ENCODE measurements at regions not wholly inside any gene's neighbourhood (a gene's known extent, or its start where the extent isn't known, plus 50 kb on each side); places are given as distances from the start of the nearest gene placed in this dataset.

- no peak overlapping the region for H3K4me3 ChIP-seq (ENCODE audit: control insufficient read depth, low read depth, low read length)
- DNase-seq (ENCODE audit: low read depth), result no peak
- TF ChIP-seq CTCF (conservative IDR thresholded peaks at IDR 0.05; ENCODE audit: control insufficient read depth, insufficient read depth, low read depth, low read length), result no peak
These were observed 171.5 kb upstream of the DIPK2B start for GRCh38 chrX:45372151-45372550.

DNA sequence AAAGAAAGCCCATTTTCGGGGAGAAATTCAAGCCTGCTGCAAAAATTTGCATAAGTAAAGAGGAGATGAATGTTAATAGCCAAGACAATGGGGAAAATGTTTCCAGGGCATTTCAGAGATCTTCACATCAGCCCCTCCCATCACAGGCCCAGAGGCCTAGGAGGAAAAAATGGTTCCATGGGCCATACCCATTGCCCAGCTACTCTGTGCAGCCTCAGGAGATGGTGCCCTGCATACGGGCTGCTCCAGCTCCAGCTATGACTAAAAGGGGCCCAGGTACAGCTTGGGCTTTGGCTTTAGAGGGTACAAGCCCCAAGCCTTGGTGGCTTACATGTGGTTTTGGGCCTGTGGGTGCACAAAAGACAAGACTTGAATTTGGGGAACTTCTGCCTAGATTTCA lies 168.0 kb upstream of the DIPK2B start:
- no peak for DNase-seq (ENCODE audit: low read depth)
- H3K4me3 ChIP-seq (ENCODE audit: control insufficient read depth, low read depth, low read length), result no peak overlapping the region
- no peak for TF ChIP-seq CTCF (conservative IDR thresholded peaks at IDR 0.05; ENCODE audit: control insufficient read depth, insufficient read depth, low read depth, low read length)

DNA sequence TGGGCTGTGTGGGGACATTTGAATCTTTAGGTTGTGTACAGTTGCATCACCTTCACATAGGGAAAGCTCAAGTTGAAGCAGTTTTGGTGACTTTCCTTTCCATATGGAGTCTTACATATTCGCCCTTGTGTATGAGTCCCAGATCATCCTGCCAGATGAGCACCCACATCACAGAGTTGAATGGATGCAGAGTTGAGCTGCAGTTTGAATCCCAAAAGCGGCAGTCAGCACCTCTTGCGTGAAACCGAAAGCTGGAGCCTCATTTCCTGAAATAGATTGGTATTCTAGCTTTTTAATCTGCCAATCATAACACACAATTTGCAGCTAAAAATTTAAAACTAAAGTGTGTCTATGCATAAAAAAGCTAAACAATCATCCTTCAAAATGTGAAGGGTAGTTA lies 162.9 kb upstream of the DIPK2B start:
- no peak overlapping the region for H3K4me3 ChIP-seq (ENCODE audit: control insufficient read depth, low read depth, low read length)
- DNase-seq (ENCODE audit: low read depth), result no peak
- no peak for TF ChIP-seq CTCF (conservative IDR thresholded peaks at IDR 0.05; ENCODE audit: control insufficient read depth, insufficient read depth, low read depth, low read length)

- H3K4me3 ChIP-seq (ENCODE audit: control insufficient read depth, low read depth, low read length), result no peak overlapping the region
- TF ChIP-seq CTCF (conservative IDR thresholded peaks at IDR 0.05; ENCODE audit: control insufficient read depth, insufficient read depth, low read depth, low read length), result no peak
- DNase-seq (ENCODE audit: low read depth), result no peak
These were observed 159.9 kb upstream of the DIPK2B start for GRCh38 chrX:45360571-45360970.

GRCh38 chrX:45358392-45358791 lies 157.7 kb upstream of the DIPK2B start:
- no peak for TF ChIP-seq CTCF (conservative IDR thresholded peaks at IDR 0.05; ENCODE audit: control insufficient read depth, insufficient read depth, low read depth, low read length)
- H3K4me3 ChIP-seq (ENCODE audit: control insufficient read depth, low read depth, low read length), result no peak overlapping the region
- DNase-seq (ENCODE audit: low read depth), result no peak

- TF ChIP-seq CTCF (conservative IDR thresholded peaks at IDR 0.05; ENCODE audit: control insufficient read depth, insufficient read depth, low read depth, low read length), result no peak
- no peak overlapping the region for H3K4me3 ChIP-seq (ENCODE audit: control insufficient read depth, low read depth, low read length)
- peak; percentile 55 for DNase-seq (ENCODE audit: low read depth)
These were observed 152.8 kb upstream of the DIPK2B start for GRCh38 chrX:45353456-45353855.

DNA sequence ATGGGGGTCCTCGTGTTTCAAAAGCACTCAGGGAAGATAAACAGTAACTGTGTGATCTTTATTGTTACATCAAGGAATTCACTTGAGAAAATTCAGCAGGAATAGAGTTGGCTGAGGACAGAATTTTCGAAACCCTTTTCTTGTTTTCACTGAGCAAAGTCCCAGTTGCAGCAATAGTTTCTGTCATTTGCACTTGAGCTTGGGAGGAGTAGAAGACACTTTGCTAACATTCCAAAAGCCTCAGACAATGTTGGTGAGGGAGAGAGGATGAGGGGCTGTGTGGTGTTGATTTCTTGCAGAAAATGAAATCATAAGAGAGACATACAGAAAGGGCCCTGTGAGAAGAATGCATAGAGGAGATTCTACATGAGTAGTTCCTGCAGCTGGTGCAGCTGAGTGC lies 151.9 kb upstream of the DIPK2B start:
- DNase-seq (ENCODE audit: low read depth), result no peak
- no peak for TF ChIP-seq CTCF (conservative IDR thresholded peaks at IDR 0.05; ENCODE audit: control insufficient read depth, insufficient read depth, low read depth, low read length)
- H3K4me3 ChIP-seq (ENCODE audit: control insufficient read depth, low read depth, low read length), result no peak overlapping the region
